ENCODE measurements at regions not wholly inside any gene's neighbourhood (a gene's known extent, or its start where the extent isn't known, plus 50 kb on each side); places are given as distances from the start of the nearest gene placed in this dataset.

GRCh38 chr16:22681554-22682291 lies 132.2 kb upstream of the HS3ST2 start:
- H3K4me1 ChIP-seq, result peaks cover 7 to 16% of the 10 kb centered on the region in 2 donors
- no peaks in the 10 kb centered on the region for H3K36me3 ChIP-seq
- no peaks in the 10 kb centered on the region for H3K27me3 ChIP-seq
- DNase-seq (ENCODE audit: low spot score in 2 of 2), result peak in 1 of 2 donors; percentile 60
- no peak overlapping the region for H3K4me3 ChIP-seq
- intact Hi-C loops (cut with DNase I), result loop anchor here (2.0 kb wide), 1 partner anchor 1523 kb away; the partner anchor contains the start of gene LDAF1
- H3K27ac ChIP-seq, result no peak overlapping the region
- H3K9me3 ChIP-seq, result peaks cover 0 to under 1% of the 10 kb centered on the region in 2 donors
- TF ChIP-seq, protein P1, sequence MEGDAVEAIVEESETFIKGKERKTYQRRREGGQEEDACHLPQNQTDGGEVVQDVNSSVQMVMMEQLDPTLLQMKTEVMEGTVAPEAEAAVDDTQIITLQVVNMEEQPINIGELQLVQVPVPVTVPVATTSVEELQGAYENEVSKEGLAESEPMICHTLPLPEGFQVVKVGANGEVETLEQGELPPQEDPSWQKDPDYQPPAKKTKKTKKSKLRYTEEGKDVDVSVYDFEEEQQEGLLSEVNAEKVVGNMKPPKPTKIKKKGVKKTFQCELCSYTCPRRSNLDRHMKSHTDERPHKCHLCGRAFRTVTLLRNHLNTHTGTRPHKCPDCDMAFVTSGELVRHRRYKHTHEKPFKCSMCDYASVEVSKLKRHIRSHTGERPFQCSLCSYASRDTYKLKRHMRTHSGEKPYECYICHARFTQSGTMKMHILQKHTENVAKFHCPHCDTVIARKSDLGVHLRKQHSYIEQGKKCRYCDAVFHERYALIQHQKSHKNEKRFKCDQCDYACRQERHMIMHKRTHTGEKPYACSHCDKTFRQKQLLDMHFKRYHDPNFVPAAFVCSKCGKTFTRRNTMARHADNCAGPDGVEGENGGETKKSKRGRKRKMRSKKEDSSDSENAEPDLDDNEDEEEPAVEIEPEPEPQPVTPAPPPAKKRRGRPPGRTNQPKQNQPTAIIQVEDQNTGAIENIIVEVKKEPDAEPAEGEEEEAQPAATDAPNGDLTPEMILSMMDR (IDR thresholded peaks at IDR 0.05), result no peak

DNA sequence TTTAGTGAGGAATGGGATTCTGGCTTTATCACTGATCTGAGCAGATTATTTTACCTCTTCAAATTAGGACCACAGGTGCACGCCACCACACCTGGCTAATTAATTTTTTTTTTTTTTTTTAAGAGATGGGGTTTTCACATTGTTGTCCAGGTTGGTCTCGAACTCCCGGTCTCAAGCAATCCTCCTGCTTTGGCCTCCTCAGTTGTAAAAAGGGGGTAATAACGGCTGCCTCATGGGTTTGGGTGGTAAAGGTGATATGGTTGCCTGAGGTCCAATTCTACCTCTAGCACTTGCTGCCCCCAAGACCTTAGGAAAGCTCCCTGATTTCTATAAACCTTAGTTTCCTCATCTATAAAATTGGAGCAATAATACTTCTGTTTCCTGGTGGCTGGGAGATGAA lies 130.7 kb upstream of the HS3ST2 start:
- peaks cover 7 to 16% of the 10 kb centered on the region in 2 donors for H3K4me1 ChIP-seq
- peak overlapping the region in 1 of 2 donors; percentile 71 for H3K27ac ChIP-seq
- H3K36me3 ChIP-seq, result no peaks in the 10 kb centered on the region
- no peak overlapping the region for H3K4me3 ChIP-seq
- DNase-seq (ENCODE audit: low spot score in 2 of 2), result peak in 1 of 2 donors; percentile 61
- TF ChIP-seq, protein P1 (IDR thresholded peaks at IDR 0.05), result no peak
- peaks cover 0 to 5% of the 10 kb centered on the region in 2 donors for H3K9me3 ChIP-seq
- H3K27me3 ChIP-seq, result no peaks in the 10 kb centered on the region
- intact Hi-C loops (cut with DNase I), result loop anchor here (2.0 kb wide), 1 partner anchor 1524 kb away; the partner anchor contains the start of gene LDAF1

DNA sequence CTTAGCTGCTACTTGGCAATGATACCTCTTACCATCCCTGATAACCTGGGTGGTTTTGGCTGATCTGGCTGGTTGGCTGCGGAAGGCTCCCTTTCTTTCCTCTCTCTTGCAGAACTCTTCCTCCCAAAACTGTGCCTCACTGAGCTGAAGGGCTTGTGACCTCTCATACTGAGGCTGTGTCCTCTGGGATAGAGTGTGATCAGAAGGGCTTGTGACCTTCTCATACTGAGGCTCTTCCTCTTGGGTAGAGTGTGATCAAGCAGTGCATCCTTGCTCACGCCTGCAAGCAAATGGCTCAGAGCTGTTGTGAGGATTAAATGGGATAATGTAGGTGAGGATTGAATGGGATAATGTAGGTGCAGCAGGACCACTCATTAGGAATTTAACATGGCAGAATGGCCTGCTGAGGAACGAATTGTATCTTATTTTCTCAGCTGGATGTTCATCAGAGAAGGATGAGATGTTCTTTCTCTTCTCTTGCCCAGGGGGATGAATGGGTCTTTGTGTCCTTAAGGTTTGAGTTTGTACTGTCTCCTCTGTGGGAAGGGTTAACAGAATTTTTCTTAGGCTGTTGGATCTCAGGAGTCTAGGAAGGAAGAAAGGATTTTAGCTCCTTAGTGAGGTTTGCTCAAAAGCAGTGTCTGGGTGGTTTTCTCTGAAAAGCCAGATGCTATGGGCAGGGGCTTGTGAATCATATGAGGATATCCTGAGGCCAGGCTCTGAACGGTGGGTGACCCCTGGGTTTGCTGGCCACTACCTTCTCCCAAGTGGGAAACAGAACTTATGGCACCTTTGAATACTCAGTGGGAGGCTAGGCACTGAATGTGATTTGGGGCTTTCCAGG lies 130.0 kb upstream of the HS3ST2 start:
- intact Hi-C loops (cut with DNase I), result loop anchor here (1.0 to 2.0 kb wide), 3 partner anchors 129 to 1525 kb away; partner anchors contain the start of gene LDAF1
- peak in 1 of 2 donors; percentile 64 for DNase-seq (ENCODE audit: low spot score in 2 of 2)
- no peak overlapping the region for H3K4me3 ChIP-seq
- H3K4me1 ChIP-seq, result peaks cover 7 to 16% of the 10 kb centered on the region in 2 donors
- peak overlapping the region; percentile 67 to 71 for H3K27ac ChIP-seq
- H3K36me3 ChIP-seq, result no peaks in the 10 kb centered on the region
- TF ChIP-seq, protein P1 (IDR thresholded peaks at IDR 0.05), result no peak
- peaks cover 0 to 5% of the 10 kb centered on the region in 2 donors for H3K9me3 ChIP-seq
- no peaks in the 10 kb centered on the region for H3K27me3 ChIP-seq

GRCh38 chr16:22684574-22685458 lies 129.1 kb upstream of the HS3ST2 start:
- peak overlapping the region; percentile 67 to 71 for H3K27ac ChIP-seq
- no peaks in the 10 kb centered on the region for H3K36me3 ChIP-seq
- H3K4me1 ChIP-seq, result peaks cover 7 to 16% of the 10 kb centered on the region in 2 donors
- intact Hi-C loops (cut with DNase I), result loop anchor here (1.0 to 2.0 kb wide), 4 partner anchors 10 to 1128 kb away; no protein-coding TSS in a partner anchor
- H3K27me3 ChIP-seq, result no peaks in the 10 kb centered on the region
- peak in 1 of 2 donors; percentile 64 for DNase-seq (ENCODE audit: low spot score in 2 of 2)
- H3K9me3 ChIP-seq, result peaks cover 0 to 5% of the 10 kb centered on the region in 2 donors
- TF ChIP-seq, protein P1 (IDR thresholded peaks at IDR 0.05), result no peak
- no peak overlapping the region for H3K4me3 ChIP-seq

GRCh38 chr16:22685459-22685830 lies 128.5 kb upstream of the HS3ST2 start:
- TF ChIP-seq, protein P1 (IDR thresholded peaks at IDR 0.05), result no peak
- H3K4me3 ChIP-seq, result no peak overlapping the region
- H3K27me3 ChIP-seq, result no peaks in the 10 kb centered on the region
- no peaks in the 10 kb centered on the region for H3K36me3 ChIP-seq
- H3K27ac ChIP-seq, result peak overlapping the region; percentile 82 to 88
- intact Hi-C loops (cut with DNase I), result loop anchor here (1.0 to 2.0 kb wide), 3 partner anchors 10 to 1128 kb away; no protein-coding TSS in a partner anchor
- peaks cover 7 to 16% of the 10 kb centered on the region in 2 donors for H3K4me1 ChIP-seq
- DNase-seq (ENCODE audit: low spot score in 2 of 2), result peak; percentile 47 to 98
- peaks cover 0 to 5% of the 10 kb centered on the region in 2 donors for H3K9me3 ChIP-seq
